ENCODE measurements at regions not wholly inside any gene's neighbourhood (a gene's known extent, or its start where the extent isn't known, plus 50 kb on each side); places are given as distances from the start of the nearest gene placed in this dataset.

DNA sequence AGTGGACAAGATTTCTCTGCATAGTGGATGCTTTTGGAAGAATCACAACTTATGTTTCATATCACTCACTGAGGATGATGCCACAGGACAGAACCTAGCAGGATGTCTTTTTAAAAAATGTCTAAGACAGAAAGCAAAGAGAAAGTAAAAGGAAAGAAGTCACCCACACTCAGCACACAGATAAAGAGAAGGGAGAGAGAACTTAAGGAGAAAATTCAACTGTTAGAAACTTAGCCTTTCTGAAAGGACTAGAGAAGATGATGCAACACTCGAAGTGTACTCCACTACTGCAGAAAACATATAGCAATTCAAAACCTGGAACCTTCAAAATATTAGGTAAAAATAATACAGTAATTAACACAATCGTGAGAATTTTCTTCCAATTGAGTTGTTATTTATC is 52.8 kb upstream of the STK26 start:
- H3K27ac ChIP-seq (ENCODE audit: insufficient read depth, low read depth, low read length, poor library complexity, severe bottlenecking): no peak overlapping the region
- WGBS, 2 experiments: 92% methylated on average over 2 of the region's 2 CpGs; no CpG with 5 or more reads in 1 of the 2 experiments
- H3K36me3 ChIP-seq (ENCODE audit: control insufficient read depth, insufficient read depth, low read length): no peaks in the 10 kb centered on the region
- H3K9me3 ChIP-seq (ENCODE audit: control insufficient read depth, low read length): no peaks in the 10 kb centered on the region
- H3K4me1 ChIP-seq (ENCODE audit: control insufficient read depth, insufficient read depth, low read length): no peaks in the 10 kb centered on the region
- no peaks in the 10 kb centered on the region for H3K27me3 ChIP-seq (ENCODE audit: control insufficient read depth, insufficient read depth, low read length, poor library complexity, severe bottlenecking)
- no peak overlapping the region for H3K4me3 ChIP-seq (ENCODE audit: insufficient read depth, low read depth, low read length)

All from ectodermal cell (in vitro differentiated cells).